MCF 10A (cell line): ENCODE measurements at regions not wholly inside any gene's neighbourhood (a gene's known extent, or its start where the extent isn't known, plus 50 kb on each side); places are given as distances from the start of the nearest gene placed in this dataset.
"Not testable (repeated sequence)": the region's sequence is repeated elsewhere in the genome, so short reads cannot be mapped to it uniquely, and the experiment has no call there.

Experiments
- BruUV-seq: library from RNA; stranded (reverse); fragments of 400-500 nt; replicated peaks from 2 replicates; lab custom pipeline; 2021; lab: Mats Ljungman, UMichigan
- CTCF ChIA-PET: fragments of 300-600 bp; sonication (Branson Sonifier 250); formaldehyde crosslinking; extraction: SDS; loops from one replicate; lab custom pipeline; 2021; ENCODE audit warnings: antibody characterized with exemption, inconsistent platforms; lab: Yijun Ruan, JAX
- POLR2A ChIA-PET: fragments of 300-600, 350-650 bp; sonication (Branson Sonifier 250); formaldehyde crosslinking; extraction: SDS; loops from one replicate; lab custom pipeline; 2020; ENCODE audit warnings: antibody characterized with exemption, inconsistent platforms; lab: Yijun Ruan, JAX
- DNase-seq: peaks from one replicate; pipeline ENCODE4 v3.0.0-alpha.2; 2018; ENCODE audit not compliant: unreplicated experiment
- H3K27ac Mint-ChIP-seq: one replicate; pipeline ENCODE4 v1.8.0; 2022; ENCODE audit warnings: mild to moderate bottlenecking, low read depth, mixed read lengths; ENCODE audit not compliant: unreplicated experiment
- H3K27me3 Mint-ChIP-seq: one replicate; pipeline ENCODE4 v1.8.0; 2022; ENCODE audit warnings: mixed read lengths; ENCODE audit not compliant: insufficient read depth, unreplicated experiment
- H3K36me3 Mint-ChIP-seq: one replicate; pipeline ENCODE4 v1.8.0; 2022; ENCODE audit warnings: mild to moderate bottlenecking, moderate library complexity, mixed read lengths; ENCODE audit not compliant: insufficient read depth, unreplicated experiment
- H3K4me1 Mint-ChIP-seq: one replicate; pipeline ENCODE4 v1.8.0; 2022; ENCODE audit warnings: mixed read lengths; ENCODE audit not compliant: insufficient read depth, unreplicated experiment
- H3K4me3 Mint-ChIP-seq: one replicate; pipeline ENCODE4 v1.8.0; 2022; ENCODE audit warnings: mild to moderate bottlenecking, moderate library complexity, mixed read lengths; ENCODE audit not compliant: unreplicated experiment
- H3K9me3 Mint-ChIP-seq: one replicate; pipeline ENCODE4 v1.8.0; 2022; ENCODE audit warnings: mixed read lengths; ENCODE audit not compliant: unreplicated experiment
- intact Hi-C: fragments of 100-400 bp; cut with micrococcal nuclease; formaldehyde crosslinking; loops from 2 replicates; pipeline ENCODE4 v1.14.1; 2022
- TF ChIP-seq, protein P1 (sequence below): fragments of 200-600 bp; IDR thresholded peaks from one replicate; pipeline ENCODE4 v1.8.0; 2022; ENCODE audit warnings: antibody characterized with exemption, mild to moderate bottlenecking; ENCODE audit not compliant: unreplicated experiment

DNA sequence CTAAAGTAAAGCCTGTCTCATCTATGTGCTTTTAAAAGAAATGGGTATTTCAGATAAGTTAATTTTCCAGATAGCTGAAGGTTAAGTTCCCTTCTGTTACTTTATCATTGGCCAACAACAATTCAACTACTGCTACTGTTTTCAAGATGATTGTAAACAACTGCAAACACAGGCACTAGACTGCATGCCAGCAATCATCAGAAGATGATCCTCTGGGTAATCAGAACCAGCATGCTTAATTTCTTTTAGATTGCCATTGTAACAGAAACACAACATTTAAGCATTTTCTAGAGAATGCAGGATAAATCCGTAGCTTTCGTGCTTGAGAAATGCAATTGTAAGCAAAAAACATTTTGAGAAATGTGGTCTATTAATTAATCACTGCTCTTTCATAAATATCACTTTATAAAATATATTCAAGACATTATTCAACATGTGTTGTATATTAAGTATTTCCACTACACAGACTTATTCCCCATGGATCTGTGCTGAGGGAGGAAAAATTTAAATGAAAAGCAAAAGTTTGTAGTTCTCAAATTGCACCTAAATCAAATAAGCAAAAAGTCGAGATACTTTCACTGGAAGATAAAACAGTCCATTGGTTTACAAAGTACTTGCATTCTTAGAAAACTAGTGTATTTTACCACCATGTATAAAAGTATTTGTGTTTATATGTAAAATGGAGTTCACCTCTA, 133.7 kb downstream of the ATL2 start:
- intact Hi-C loops, result no loop called here
- H3K27ac Mint-ChIP-seq, result no peak overlapping the region
- ChIA-PET POLR2A (interaction anchor here (0.6 kb wide), 1 partner anchor 80 kb away, joined by 3 read pairs; no protein-coding TSS in a partner anchor), CTCF (interaction anchor here (1.0 kb wide), 1 partner anchor 28 kb away, joined by 3 read pairs; no protein-coding TSS in a partner anchor)
- H3K27me3 Mint-ChIP-seq, result no peaks in the 10 kb centered on the region
- TF ChIP-seq, protein P1, sequence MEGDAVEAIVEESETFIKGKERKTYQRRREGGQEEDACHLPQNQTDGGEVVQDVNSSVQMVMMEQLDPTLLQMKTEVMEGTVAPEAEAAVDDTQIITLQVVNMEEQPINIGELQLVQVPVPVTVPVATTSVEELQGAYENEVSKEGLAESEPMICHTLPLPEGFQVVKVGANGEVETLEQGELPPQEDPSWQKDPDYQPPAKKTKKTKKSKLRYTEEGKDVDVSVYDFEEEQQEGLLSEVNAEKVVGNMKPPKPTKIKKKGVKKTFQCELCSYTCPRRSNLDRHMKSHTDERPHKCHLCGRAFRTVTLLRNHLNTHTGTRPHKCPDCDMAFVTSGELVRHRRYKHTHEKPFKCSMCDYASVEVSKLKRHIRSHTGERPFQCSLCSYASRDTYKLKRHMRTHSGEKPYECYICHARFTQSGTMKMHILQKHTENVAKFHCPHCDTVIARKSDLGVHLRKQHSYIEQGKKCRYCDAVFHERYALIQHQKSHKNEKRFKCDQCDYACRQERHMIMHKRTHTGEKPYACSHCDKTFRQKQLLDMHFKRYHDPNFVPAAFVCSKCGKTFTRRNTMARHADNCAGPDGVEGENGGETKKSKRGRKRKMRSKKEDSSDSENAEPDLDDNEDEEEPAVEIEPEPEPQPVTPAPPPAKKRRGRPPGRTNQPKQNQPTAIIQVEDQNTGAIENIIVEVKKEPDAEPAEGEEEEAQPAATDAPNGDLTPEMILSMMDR, result no peak
- H3K4me1 Mint-ChIP-seq, result peaks cover 33% of the 10 kb centered on the region
- no TSS peak for BruUV-seq
- DNase-seq, result no peak
- no peaks in the 10 kb centered on the region for H3K9me3 Mint-ChIP-seq
- H3K4me3 Mint-ChIP-seq, result no peak overlapping the region
- H3K36me3 Mint-ChIP-seq, result no peaks in the 10 kb centered on the region

DNA sequence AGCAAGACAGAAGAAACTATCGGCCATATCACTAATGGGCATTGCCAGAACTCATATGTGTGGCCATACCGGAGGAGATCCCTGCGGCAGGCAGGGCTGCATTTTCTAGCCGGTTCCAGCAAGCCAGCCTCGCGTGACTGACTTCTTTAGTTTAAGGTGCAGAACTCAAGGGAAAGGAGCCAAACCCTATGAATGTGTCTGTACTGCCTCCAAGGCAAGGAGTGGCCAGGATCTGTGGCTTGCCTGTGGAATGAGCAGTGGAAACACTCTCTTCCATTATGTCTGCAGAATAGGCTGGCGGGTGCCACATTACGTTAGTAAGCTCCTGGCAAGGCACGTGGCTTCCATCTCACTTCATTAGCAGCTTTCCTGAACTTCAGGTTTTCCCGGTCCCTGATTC, 137.6 kb downstream of the ATL2 start:
- TF ChIP-seq, protein P1, result no peak
- Mint-ChIP-seq H3K9me3 (peaks cover 1% of the 10 kb centered on the region), H3K4me1 (peaks cover 39% of the 10 kb centered on the region), H3K4me3 (peak overlapping the region; percentile 72), H3K36me3 (no peaks in the 10 kb centered on the region), H3K27ac (peak overlapping the region; percentile 83), H3K27me3 (no peaks in the 10 kb centered on the region)
- POLR2A ChIA-PET, result interaction anchor here (0.7 to 5.1 kb wide), 15 partner anchors 9 to 163 kb away, joined by 3 to 37 read pairs (median 6); partner anchors contain the start of gene CYP1B1
- peak; percentile 95 for DNase-seq
- intact Hi-C loops, result loop anchor here (1.0 kb wide), 3 partner anchors 65 to 163 kb away; partner anchors contain the start of gene CYP1B1
- no TSS peak for BruUV-seq
- CTCF ChIA-PET, result no interaction called here

DNA sequence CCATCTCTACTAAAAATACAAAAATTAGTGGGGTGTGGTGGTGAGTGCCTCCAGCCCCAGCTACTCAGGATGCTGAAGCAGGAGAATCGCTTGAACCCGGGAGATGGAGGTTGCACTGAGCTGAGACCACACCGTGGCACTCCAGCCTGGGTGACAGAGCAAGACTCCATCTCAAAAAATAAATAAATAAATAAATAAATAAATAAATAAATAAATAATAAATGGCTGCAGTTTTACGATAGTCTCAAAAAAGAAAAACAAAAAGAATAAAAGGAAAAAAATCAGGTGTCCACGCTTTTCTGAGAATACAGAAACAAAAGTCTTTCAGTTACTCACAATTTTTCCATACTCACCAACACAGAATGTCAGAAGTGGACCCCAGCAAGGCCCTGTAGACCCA, 138.4 kb downstream of the ATL2 start:
- not testable (repeated sequence) for H3K27me3 Mint-ChIP-seq, BruUV-seq, H3K36me3 Mint-ChIP-seq, DNase-seq, H3K9me3 Mint-ChIP-seq
- Mint-ChIP-seq H3K4me1 (peaks cover 43% of the 10 kb centered on the region), H3K4me3 (peak overlapping the region; percentile 72), H3K27ac (peak overlapping the region; percentile 83)
- ChIA-PET POLR2A (interaction anchor here (0.6 to 5.1 kb wide), 20 partner anchors 8 to 1273 kb away, joined by 3 to 37 read pairs (median 5); partner anchors contain the start of gene CYP1B1), CTCF (interaction anchor here (1.1 to 2.3 kb wide), 2 partner anchors 7 to 36 kb away, joined by 5 to 7 read pairs; no protein-coding TSS in a partner anchor)
- intact Hi-C loops, result loop anchor here (1.0 kb wide), 3 partner anchors 64 to 162 kb away; partner anchors contain the start of gene CYP1B1

DNA sequence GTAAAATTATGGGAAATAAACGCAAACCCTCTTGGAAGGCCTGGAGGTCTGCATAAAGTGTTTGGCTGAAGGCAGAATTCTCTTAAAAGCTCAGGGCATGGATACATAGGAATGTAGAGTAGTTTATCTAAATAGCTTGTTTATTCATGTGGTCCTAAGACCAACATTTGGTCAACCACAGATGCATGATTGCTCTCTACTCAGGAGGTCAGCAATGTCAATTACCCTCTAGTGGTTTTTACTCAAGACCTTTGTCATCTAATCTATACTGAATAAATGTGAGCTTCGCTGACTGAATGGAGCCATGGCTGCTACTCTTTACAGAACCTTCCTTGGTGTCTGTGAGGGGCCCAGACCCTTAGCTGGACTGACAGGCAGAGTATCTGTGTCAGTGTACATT, 139.8 kb downstream of the ATL2 start:
- Mint-ChIP-seq H3K9me3 (peaks cover 6% of the 10 kb centered on the region), H3K27ac (peak overlapping the region; percentile 80), H3K4me3 (peak overlapping the region; percentile 72), H3K36me3 (peaks cover 8% of the 10 kb centered on the region), H3K27me3 (no peaks in the 10 kb centered on the region), H3K4me1 (peaks cover 56% of the 10 kb centered on the region)
- BruUV-seq, result no TSS peak
- intact Hi-C loops, result no loop called here
- ChIA-PET POLR2A (interaction anchor here (0.6 to 5.1 kb wide), 11 partner anchors 21 to 210 kb away, joined by 3 to 37 read pairs (median 6); partner anchors contain the start of gene CYP1B1), CTCF (interaction anchor here (0.6 to 2.3 kb wide), 4 partner anchors 9 to 91 kb away, joined by 3 to 5 read pairs (median 3); no protein-coding TSS in a partner anchor)
- no peak for DNase-seq
- TF ChIP-seq, protein P1, result no peak
